ENCODE measurements at regions not wholly inside any gene's neighbourhood (a gene's known extent, or its start where the extent isn't known, plus 50 kb on each side); places are given as distances from the start of the nearest gene placed in this dataset.

- TF ChIP-seq POLR2AphosphoS5 (IDR thresholded peaks at IDR 0.05; ENCODE audit: borderline replicate concordance, low read depth, low read length) (no peak), EZH2 (IDR thresholded peaks at IDR 0.05) (no peak), FOXP2 (optimal IDR thresholded peaks at IDR 0.05; ENCODE audit: control extremely low read depth, extremely low read length, insufficient read depth) (no peak)
Observed at GRCh38 chr11:119842731-119843130, 113.7 kb upstream of the NECTIN1 start.

All from SK-N-MC (cell line).